NCI-H1092 treated with DMSO at 0.1 percent for 48 hours (cell line): ENCODE measurements at regions not wholly inside any gene's neighbourhood (a gene's known extent, or its start where the extent isn't known, plus 50 kb on each side); places are given as distances from the start of the nearest gene placed in this dataset.
"Not testable (repeated sequence)": the region's sequence is repeated elsewhere in the genome, so short reads cannot be mapped to it uniquely, and the experiment has no call there.

Source experiments
- DNase-seq: peaks from one replicate; lab custom pipeline; 2025; lab: John Stamatoyannopoulos, UW

- DNase-seq = no peak
Observed at GRCh38 chr11:42841556-42841955, 470.2 kb upstream of the API5 start.

- no peak for DNase-seq
Observed at GRCh38 chr11:42849362-42849761, 462.4 kb upstream of the API5 start.

GRCh38 chr11:42857344-42857743 lies 454.5 kb upstream of the API5 start:
- no peak for DNase-seq

- no peak for DNase-seq
Observed at GRCh38 chr11:42870480-42870879, 441.3 kb upstream of the API5 start.

- not testable (repeated sequence) for DNase-seq
Observed at GRCh38 chr11:42873800-42874405, 437.9 kb upstream of the API5 start.

- not testable (repeated sequence) for DNase-seq
Observed at GRCh38 chr11:42881335-42881734, 430.5 kb upstream of the API5 start.

- DNase-seq = peak; percentile 29
Observed at GRCh38 chr11:42890773-42891172, 421.0 kb upstream of the API5 start.

GRCh38 chr11:42901084-42901483 lies 410.7 kb upstream of the API5 start:
- DNase-seq = peak; percentile 73

GRCh38 chr11:42906226-42906625 lies 405.6 kb upstream of the API5 start:
- no peak for DNase-seq

GRCh38 chr11:42913731-42914130 lies 398.1 kb upstream of the API5 start:
- DNase-seq = no peak

GRCh38 chr11:42923651-42924050 lies 388.1 kb upstream of the API5 start:
- DNase-seq = no peak

GRCh38 chr11:42925916-42926315 lies 385.9 kb upstream of the API5 start:
- no peak for DNase-seq

GRCh38 chr11:42947405-42947804 lies 364.4 kb upstream of the API5 start:
- DNase-seq = no peak

- DNase-seq = not testable (repeated sequence)
Observed at GRCh38 chr11:42949738-42950376, 361.9 kb upstream of the API5 start.

GRCh38 chr11:42951266-42951665 lies 360.5 kb upstream of the API5 start:
- DNase-seq = no peak

- DNase-seq = no peak
Observed at GRCh38 chr11:42957831-42958230, 354.0 kb upstream of the API5 start.

GRCh38 chr11:42958635-42959034 lies 353.2 kb upstream of the API5 start:
- DNase-seq = no peak

GRCh38 chr11:42960521-42961088 lies 351.2 kb upstream of the API5 start:
- DNase-seq = no peak

- peak; percentile 57 for DNase-seq
Observed at GRCh38 chr11:42967653-42968052, 344.1 kb upstream of the API5 start.

- peak; percentile 91 for DNase-seq
Observed at GRCh38 chr11:42972741-42973140, 339.1 kb upstream of the API5 start.

- DNase-seq = no peak
Observed at GRCh38 chr11:42974510-42975179, 337.2 kb upstream of the API5 start.

GRCh38 chr11:42975180-42975529 lies 336.6 kb upstream of the API5 start:
- DNase-seq = no peak

GRCh38 chr11:42976636-42977217 lies 335.1 kb upstream of the API5 start:
- DNase-seq = peak; percentile 23
